Activated CD8-positive, alpha-beta memory T cell treated with anti-CD3 and anti-CD28 coated beads, Interleukin-2, amount 50 U/mL, for 24 hours (primary cell): ENCODE measurements at regions not wholly inside any gene's neighbourhood (a gene's known extent, or its start where the extent isn't known, plus 50 kb on each side); places are given as distances from the start of the nearest gene placed in this dataset.

Source experiments
- DNase-seq: peaks from one replicate; pipeline ENCODE4 v3.0.0-alpha.2; 2020; ENCODE audit errors: extremely low read depth

DNA sequence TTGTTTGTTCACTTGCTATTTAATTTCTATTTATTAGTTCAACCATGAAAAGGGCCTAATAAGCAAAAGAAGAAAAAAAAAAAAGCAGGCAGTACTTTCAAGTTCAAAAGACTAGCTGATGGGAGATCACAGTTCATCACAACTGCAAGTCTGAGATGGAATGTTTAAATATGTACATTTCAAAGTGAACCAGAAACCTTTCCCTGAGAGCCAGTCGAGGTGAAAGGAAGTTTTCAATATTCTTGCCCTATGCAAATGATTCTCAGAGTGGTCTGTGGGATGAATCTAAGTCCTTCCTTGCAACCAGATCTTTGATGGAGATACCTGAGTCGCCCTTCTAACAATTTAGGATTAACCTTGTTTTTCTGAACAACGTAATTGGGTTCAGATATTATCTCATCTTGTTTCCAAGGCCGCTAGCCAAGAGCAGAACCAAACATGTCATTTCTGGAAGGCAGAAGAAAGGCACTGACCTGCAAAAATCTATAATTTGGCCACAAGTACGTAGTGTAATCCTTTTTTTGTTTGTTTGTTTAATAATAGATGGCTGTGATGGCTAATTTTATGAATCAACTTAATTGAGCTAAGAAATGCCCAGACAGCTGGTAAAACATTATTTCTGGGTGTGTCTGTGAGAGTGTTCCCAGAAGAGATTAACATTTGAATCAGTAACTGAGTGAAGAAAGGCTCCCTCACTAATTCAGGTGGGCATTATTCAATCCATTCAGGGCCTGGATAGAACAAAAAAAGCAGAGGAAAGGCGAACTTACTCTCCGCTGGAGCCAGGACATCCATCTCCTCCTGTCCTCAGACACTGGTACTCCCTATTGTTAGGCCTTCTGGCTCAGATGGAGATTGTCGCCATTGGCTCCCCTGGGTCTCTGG, 171.1 kb upstream of the TMPO start:
- DNase-seq: no peak

DNA sequence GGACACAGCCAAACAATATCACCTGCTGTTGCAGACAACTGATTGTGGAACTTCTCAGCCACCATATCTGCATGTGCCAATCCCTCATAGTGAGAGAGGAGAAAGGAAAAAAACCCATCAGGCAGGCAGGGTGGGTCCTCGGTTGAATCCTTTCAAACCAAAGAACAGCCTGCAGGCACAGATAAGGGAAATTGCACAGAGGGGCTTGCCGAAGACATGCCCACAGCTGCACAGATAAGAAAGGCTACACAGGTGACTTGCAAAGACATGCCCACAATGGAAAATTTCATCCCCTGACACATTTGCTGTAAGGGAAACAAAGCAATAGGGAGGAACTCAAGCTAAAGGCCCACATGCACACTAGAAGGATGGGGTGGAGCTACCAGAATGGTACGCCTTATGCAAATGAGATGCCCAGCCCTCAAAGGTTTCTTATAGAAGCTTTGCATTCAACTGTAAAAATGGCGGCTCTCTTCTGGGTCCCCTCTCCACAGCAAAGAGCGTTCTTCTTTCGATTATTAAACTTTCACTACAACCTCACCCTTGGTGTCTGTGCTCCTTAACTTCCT, 170.0 kb upstream of the TMPO start:
- DNase-seq: no peak

DNA sequence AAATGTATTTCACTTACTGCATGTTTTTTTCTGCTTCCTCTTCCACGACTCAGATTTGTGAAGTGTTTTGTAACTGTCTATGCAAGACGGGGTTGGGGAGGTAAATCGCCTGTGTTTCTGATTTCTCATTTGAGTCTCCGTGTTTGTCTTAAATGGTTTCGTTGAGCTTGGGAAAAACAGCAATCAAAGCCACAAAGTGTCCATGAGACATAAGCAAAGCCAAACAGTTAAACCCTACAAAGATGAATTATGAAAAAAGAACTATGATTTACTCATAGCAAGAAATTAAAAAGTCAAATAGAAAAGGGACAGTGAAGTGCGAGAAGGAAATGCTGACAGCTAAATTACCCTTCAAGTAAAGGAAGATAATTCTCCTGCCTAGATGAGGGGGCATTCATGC, 164.3 kb upstream of the TMPO start:
- DNase-seq: no peak

DNA sequence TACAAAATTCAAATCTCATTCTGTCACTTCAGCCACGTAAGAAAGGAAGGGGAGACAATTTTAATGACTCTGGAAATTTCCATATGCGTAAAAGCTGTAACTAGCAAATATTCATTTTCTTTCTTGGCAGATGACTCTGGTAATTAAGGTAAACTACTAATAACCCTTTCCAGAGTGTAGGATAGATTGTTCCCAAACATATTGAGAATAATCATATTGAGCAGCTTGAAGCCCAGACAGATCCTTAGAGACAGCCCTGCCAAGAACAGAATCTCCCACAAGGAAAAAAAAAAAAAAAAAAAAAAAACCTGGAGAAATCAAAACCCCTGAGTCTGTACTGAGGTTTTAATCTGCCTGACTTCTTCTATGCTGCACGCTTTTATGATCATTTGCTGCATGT, 163.6 kb upstream of the TMPO start:
- DNase-seq: no peak

GRCh38 chr12:98352218-98352811, 163.1 kb upstream of the TMPO start:
- DNase-seq: no peak

- no peak for DNase-seq
Measured at GRCh38 chr12:98352835-98353234, 162.6 kb upstream of the TMPO start.

GRCh38 chr12:98354520-98355035, 160.8 kb upstream of the TMPO start:
- DNase-seq: no peak

- DNase-seq: no peak
Measured at GRCh38 chr12:98355322-98355721, 160.1 kb upstream of the TMPO start.

DNA sequence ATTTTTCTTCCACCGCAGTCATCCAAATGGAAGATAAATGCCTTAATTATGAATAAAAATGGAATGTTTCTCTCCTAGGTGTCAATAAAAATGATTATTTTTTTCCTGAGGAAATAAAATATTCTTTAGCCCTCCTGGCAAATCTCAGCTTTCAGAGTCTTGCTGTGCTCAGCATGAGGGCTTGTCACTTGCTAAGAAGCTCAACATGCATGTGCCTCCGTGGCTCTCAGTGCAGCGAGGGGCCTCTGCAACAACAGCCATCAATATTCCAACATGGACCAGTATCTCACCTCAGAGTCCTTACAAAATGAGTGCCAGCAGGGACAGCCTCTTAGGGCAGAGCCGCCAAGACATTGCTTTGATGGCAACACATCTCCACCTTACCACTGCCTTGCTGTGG, 159.5 kb upstream of the TMPO start:
- DNase-seq: no peak

DNA sequence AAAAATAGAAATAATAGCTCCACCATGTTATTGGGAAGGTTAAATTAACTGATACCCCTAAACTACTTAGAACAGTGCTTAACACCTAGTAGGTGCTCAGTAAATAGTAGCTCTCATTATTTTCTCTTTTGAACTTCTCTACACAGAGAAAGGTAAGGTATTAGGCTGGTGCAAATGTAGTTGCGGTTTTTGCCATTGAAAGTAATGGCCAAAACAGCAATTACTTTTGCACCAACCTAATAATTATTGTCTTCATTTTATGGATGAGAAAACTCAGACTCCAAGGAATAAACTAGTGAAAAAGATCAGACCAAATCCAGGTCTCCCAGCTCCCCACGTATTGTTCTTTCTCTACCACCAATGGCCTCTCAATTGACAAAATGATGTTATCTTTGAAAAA, 157.2 kb upstream of the TMPO start:
- DNase-seq: no peak

- DNase-seq: no peak
Measured at GRCh38 chr12:98359856-98360255, 155.5 kb upstream of the TMPO start.

DNA sequence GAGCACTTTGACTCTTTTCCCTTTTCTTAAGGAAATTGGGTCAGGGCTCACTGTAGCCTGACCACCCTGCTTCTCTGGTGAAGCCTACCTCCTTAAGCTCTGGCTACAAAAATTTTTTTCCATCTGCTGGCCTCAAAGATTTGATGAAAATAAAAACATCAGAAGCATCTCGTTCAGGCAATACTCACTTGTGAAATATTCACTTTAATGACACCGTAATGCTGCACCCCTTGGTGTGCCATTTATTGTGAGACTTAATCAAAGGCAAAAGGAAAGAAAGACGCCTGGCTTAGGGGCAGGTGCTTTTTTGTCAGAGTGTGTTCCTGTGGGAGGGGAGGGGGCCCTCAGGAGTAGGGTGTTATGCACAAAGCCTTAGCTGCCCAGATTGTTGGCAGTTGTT, 155.0 kb upstream of the TMPO start:
- no peak for DNase-seq

- DNase-seq: no peak
Measured at GRCh38 chr12:98369581-98369980, 145.8 kb upstream of the TMPO start.

DNA sequence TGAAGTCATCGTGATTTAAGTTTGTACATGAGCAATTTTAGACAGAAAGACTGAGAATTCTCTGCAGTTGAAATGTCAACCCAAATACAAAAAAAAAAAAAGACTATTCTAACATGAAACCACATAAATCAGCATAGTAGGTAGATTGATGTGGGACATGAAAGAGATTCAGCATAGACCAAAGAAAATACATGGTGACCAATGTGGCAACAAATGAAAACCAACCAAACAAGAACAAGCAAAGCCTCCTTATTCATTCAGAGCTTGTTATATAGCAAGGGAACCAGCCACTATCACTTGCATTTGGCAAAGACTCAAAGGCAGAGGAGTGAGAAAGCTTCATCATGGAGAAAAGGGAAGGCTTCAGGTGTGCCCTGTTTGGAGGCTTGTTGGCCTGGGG, 144.4 kb upstream of the TMPO start:
- DNase-seq: no peak

GRCh38 chr12:98371419-98371818, 144.0 kb upstream of the TMPO start:
- DNase-seq: no peak

DNA sequence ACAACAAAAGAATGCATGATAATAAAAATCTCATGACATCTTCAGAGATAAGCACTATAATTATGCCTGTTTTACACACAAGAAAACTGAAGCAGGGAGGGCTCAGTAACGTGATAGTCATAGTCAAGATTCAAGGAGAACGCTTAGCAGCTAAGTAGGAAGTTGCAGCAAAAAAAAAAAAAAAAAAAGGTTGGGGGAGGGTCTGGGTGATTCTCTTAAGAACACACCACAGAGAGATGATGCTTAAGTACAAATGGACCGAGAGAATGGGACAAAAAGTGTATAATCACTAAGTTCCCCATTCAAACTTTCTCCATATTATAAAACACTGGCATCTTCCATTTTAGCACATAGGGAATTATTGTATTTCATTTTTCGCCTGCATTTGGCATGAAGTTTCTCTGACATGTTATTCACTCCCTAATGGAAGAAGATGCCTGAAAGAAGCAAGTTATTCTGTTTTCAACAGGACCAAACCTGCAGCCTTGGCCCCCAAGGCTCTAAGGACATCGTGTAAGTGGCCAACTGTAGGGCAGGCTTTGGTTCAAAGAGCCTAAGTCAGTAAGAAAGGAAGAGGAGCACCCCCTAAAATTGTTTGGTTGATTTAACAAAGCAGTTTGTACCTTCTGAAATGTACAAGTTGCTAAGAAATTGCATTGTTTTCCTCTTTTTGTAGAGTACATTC, 142.9 kb upstream of the TMPO start:
- DNase-seq: no peak

GRCh38 chr12:98373025-98373554, 142.3 kb upstream of the TMPO start:
- DNase-seq: no peak

GRCh38 chr12:98374007-98374406, 141.4 kb upstream of the TMPO start:
- no peak for DNase-seq

DNA sequence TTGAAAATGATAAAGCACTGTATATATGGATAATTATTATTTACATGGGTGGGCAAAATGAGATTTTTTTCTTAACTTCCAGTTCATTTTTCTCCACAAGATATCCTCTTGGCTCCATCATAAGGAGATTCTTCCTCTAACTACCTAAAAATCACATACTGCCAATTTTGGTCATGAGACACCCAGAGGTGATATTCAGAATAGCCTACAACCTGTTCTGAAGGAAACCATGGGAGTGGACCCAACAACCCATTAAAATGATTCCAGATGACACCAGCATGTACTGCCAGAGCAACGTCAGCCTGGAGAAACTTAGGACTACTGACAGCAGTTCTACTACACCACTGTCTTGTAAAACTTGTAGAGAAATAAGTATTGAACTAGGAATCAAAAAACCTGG, 136.3 kb upstream of the TMPO start:
- no peak for DNase-seq

DNA sequence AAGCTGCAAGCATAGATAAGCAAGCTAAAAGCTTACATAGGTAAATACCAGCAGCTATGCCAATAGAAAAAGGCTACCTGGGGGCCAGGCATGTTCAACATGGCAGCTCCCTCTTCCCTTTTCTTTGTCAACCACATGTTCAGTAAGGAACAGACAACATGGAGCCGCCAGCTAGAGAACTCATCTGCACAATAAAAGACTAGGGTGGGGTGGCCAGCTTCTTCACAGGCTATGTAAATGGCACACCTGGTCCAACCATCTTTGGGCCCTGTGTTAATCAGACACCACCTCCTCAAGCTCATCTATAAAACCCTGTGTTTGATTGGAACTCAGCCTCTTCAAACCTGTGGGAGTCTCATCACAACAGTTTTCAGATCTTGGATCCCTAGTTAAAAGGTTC, 129.7 kb upstream of the TMPO start:
- no peak for DNase-seq

DNA sequence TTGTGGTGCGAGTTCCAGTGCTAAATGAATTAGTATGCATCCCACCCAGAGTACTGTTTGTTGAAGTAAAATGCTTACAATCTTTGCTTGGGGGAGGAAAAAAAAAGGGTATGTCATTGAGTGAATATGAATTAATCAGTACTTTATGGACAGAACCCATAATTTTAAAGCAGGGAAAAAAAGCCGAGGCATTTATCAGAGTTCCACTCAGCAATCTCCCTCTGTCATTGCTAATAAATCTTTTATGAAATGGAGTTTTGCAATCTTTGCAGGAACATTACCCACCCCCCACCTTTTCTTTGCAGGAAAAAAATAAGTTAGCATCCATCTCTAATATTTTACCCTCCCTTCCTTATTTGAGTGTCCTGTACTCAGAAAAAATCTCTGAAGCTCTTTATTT, 127.9 kb upstream of the TMPO start:
- DNase-seq: no peak

DNA sequence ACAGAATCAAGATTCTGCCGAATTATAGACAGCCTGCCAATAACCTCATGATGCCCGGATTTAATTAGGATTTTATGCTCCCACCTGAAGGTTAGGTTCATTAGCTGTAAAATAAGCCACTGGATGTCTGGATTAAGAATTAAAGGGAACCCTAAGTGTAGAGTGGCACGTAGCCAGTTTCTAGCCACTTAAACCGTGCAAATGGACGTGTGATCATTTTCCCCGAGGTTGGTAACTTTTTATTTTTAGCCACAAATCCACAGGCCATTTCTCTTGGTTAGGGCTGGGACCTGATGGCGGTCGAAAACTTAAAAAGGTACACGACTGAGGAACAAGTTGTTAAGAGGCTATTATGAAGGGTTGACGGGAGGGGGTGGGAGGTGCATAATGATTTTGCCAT, 127.3 kb upstream of the TMPO start:
- DNase-seq: no peak
